Left renal pelvis (tissue), 4 donors: ENCODE measurements at regions not wholly inside any gene's neighbourhood (a gene's known extent, or its start where the extent isn't known, plus 50 kb on each side); places are given as distances from the start of the nearest gene placed in this dataset.
A peak's percentile ranks its signal among the peaks of the same experiment; 100 is the strongest.
"Not testable (repeated sequence)": the region's sequence is repeated elsewhere in the genome, so short reads cannot be mapped to it uniquely, and the experiment has no call there.

Source experiments
- DNase-seq, 4 donors: peaks; one replicate each; pipeline ENCODE4 v3.0.0-alpha.2; 2013; ENCODE audit warnings: low read depth in 4 of 4, low spot score in 3 of 4

GRCh38 chr9:75197561-75197960, 109.2 kb downstream of the OSTF1 start:
- DNase-seq = no peak

GRCh38 chr9:75198436-75198835, 110.1 kb downstream of the OSTF1 start:
- no peak for DNase-seq

- peak in 1 of 4 donors; percentile 14 for DNase-seq
These were observed 112.7 kb downstream of the OSTF1 start for GRCh38 chr9:75200892-75201470.

GRCh38 chr9:75201480-75202209, 113.3 kb downstream of the OSTF1 start:
- no peak for DNase-seq

- DNase-seq = not testable (repeated sequence)
These were observed 119.7 kb downstream of the OSTF1 start for GRCh38 chr9:75207997-75208396.

GRCh38 chr9:75210215-75210614, 121.9 kb downstream of the OSTF1 start:
- no peak for DNase-seq

- no peak for DNase-seq
These were observed 125.5 kb downstream of the OSTF1 start for GRCh38 chr9:75213765-75214164.

GRCh38 chr9:75226403-75227139, 138.3 kb downstream of the OSTF1 start:
- DNase-seq = no peak

GRCh38 chr9:75228893-75229292, 140.6 kb downstream of the OSTF1 start:
- no peak for DNase-seq

GRCh38 chr9:75229605-75230332, 141.5 kb downstream of the OSTF1 start:
- DNase-seq = no peak

- no peak for DNase-seq
These were observed 142.2 kb downstream of the OSTF1 start for GRCh38 chr9:75230469-75230868.

- DNase-seq = no peak
These were observed 142.9 kb downstream of the OSTF1 start for GRCh38 chr9:75231167-75231566.

GRCh38 chr9:75233011-75233410, 144.7 kb downstream of the OSTF1 start:
- no peak for DNase-seq

GRCh38 chr9:75235632-75236031, 147.3 kb downstream of the OSTF1 start:
- no peak for DNase-seq

GRCh38 chr9:75238311-75238976, 150.1 kb downstream of the OSTF1 start:
- DNase-seq = peak in 3 of 4 donors; percentile 18 to 53 (median 29)

GRCh38 chr9:75239176-75239575, 150.9 kb downstream of the OSTF1 start:
- DNase-seq = no peak

GRCh38 chr9:75242426-75242825, 154.1 kb downstream of the OSTF1 start:
- DNase-seq = no peak

- no peak for DNase-seq
These were observed 158.6 kb downstream of the OSTF1 start for GRCh38 chr9:75246949-75247348.

- peak; percentile 6 to 27 (median 19) for DNase-seq
These were observed 177.2 kb downstream of the OSTF1 start for GRCh38 chr9:75265525-75265972.

GRCh38 chr9:75269197-75269596, 180.9 kb downstream of the OSTF1 start:
- no peak for DNase-seq
